MCF 10A (cell line): ENCODE measurements at regions not wholly inside any gene's neighbourhood (a gene's known extent, or its start where the extent isn't known, plus 50 kb on each side); places are given as distances from the start of the nearest gene placed in this dataset.

ENCODE experiments used
- BruUV-seq: library from RNA; stranded (reverse); fragments of 400-500 nt; replicated peaks from 2 replicates; lab custom pipeline; 2021; lab: Mats Ljungman, UMichigan
- CTCF ChIA-PET: fragments of 300-600 bp; sonication (Branson Sonifier 250); formaldehyde crosslinking; extraction: SDS; loops from one replicate; lab custom pipeline; 2021; ENCODE audit warnings: antibody characterized with exemption, inconsistent platforms; lab: Yijun Ruan, JAX
- POLR2A ChIA-PET: fragments of 300-600, 350-650 bp; sonication (Branson Sonifier 250); formaldehyde crosslinking; extraction: SDS; loops from one replicate; lab custom pipeline; 2020; ENCODE audit warnings: antibody characterized with exemption, inconsistent platforms; lab: Yijun Ruan, JAX
- DNase-seq: peaks from one replicate; pipeline ENCODE4 v3.0.0-alpha.2; 2018; ENCODE audit not compliant: unreplicated experiment
- H3K27ac Mint-ChIP-seq: one replicate; pipeline ENCODE4 v1.8.0; 2022; ENCODE audit warnings: mild to moderate bottlenecking, low read depth, mixed read lengths; ENCODE audit not compliant: unreplicated experiment
- H3K27me3 Mint-ChIP-seq: one replicate; pipeline ENCODE4 v1.8.0; 2022; ENCODE audit warnings: mixed read lengths; ENCODE audit not compliant: insufficient read depth, unreplicated experiment
- H3K36me3 Mint-ChIP-seq: one replicate; pipeline ENCODE4 v1.8.0; 2022; ENCODE audit warnings: mild to moderate bottlenecking, moderate library complexity, mixed read lengths; ENCODE audit not compliant: insufficient read depth, unreplicated experiment
- H3K4me1 Mint-ChIP-seq: one replicate; pipeline ENCODE4 v1.8.0; 2022; ENCODE audit warnings: mixed read lengths; ENCODE audit not compliant: insufficient read depth, unreplicated experiment
- H3K4me3 Mint-ChIP-seq: one replicate; pipeline ENCODE4 v1.8.0; 2022; ENCODE audit warnings: mild to moderate bottlenecking, moderate library complexity, mixed read lengths; ENCODE audit not compliant: unreplicated experiment
- H3K9me3 Mint-ChIP-seq: one replicate; pipeline ENCODE4 v1.8.0; 2022; ENCODE audit warnings: mixed read lengths; ENCODE audit not compliant: unreplicated experiment
- intact Hi-C: fragments of 100-400 bp; cut with micrococcal nuclease; formaldehyde crosslinking; loops from 2 replicates; pipeline ENCODE4 v1.14.1; 2022
- TF ChIP-seq, protein P1 (sequence below): fragments of 200-600 bp; IDR thresholded peaks from one replicate; pipeline ENCODE4 v1.8.0; 2022; ENCODE audit warnings: antibody characterized with exemption, mild to moderate bottlenecking; ENCODE audit not compliant: unreplicated experiment

DNA sequence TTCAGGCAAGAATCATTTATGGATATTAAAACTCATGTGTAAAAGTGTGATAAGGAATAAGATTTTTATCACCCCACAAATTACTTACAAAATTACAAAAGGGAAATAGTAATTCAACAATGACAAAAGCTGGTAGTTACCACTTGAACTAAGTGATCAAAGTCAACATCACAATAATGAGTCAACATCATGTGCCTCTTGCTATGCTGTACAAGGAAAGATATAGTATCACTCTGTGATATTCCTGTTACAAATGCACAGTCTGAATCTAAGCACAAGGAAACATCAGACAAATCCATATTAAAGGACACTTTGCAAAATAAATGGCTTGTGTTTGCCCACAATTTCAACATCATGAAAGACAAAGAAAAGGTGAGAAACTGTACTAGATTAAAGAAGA is 90.5 kb upstream of the PLCL2 start:
- TF ChIP-seq, protein P1, sequence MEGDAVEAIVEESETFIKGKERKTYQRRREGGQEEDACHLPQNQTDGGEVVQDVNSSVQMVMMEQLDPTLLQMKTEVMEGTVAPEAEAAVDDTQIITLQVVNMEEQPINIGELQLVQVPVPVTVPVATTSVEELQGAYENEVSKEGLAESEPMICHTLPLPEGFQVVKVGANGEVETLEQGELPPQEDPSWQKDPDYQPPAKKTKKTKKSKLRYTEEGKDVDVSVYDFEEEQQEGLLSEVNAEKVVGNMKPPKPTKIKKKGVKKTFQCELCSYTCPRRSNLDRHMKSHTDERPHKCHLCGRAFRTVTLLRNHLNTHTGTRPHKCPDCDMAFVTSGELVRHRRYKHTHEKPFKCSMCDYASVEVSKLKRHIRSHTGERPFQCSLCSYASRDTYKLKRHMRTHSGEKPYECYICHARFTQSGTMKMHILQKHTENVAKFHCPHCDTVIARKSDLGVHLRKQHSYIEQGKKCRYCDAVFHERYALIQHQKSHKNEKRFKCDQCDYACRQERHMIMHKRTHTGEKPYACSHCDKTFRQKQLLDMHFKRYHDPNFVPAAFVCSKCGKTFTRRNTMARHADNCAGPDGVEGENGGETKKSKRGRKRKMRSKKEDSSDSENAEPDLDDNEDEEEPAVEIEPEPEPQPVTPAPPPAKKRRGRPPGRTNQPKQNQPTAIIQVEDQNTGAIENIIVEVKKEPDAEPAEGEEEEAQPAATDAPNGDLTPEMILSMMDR = no peak
- DNase-seq = no peak
- Mint-ChIP-seq H3K4me3 (no peak overlapping the region), H3K4me1 (no peaks in the 10 kb centered on the region), H3K27ac (no peak overlapping the region), H3K36me3 (no peaks in the 10 kb centered on the region), H3K9me3 (no peaks in the 10 kb centered on the region), H3K27me3 (peaks cover 18% of the 10 kb centered on the region)
- ChIA-PET POLR2A (interaction anchor here (0.7 kb wide), 1 partner anchor 85 kb away, joined by 3 read pairs; no protein-coding TSS in a partner anchor), CTCF (interaction anchor here (0.6 to 0.7 kb wide), 2 partner anchors 26 to 746 kb away, joined by 3 read pairs; no protein-coding TSS in a partner anchor)
- intact Hi-C loops = no loop called here
- no TSS peak for BruUV-seq

DNA sequence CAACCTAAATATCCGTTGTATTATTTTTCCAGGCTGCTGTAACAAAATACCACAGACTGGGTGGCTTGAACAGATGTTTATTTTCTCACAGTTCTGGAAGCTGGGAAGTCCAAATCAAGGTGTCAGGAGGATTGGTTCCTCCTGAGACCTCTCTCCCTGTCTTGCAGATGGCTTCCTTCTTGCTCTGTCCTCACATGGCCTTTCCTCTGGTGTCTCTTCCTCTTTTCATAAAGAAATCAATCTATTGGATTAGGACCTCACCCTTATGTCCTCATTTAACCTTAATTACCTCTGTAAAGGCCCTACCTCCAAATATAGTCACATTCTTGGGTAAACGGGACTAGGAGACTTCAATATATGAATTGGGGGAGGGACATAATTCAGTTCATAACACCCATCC is 89.2 kb upstream of the PLCL2 start:
- Mint-ChIP-seq H3K36me3 (no peaks in the 10 kb centered on the region), H3K27ac (no peak overlapping the region), H3K4me1 (no peaks in the 10 kb centered on the region), H3K27me3 (peaks cover 18% of the 10 kb centered on the region), H3K9me3 (no peaks in the 10 kb centered on the region), H3K4me3 (no peak overlapping the region)
- no peak for DNase-seq
- TF ChIP-seq, protein P1 = no peak
- POLR2A ChIA-PET = no interaction called here
- no TSS peak for BruUV-seq
- intact Hi-C loops = no loop called here
- CTCF ChIA-PET = no interaction called here

DNA sequence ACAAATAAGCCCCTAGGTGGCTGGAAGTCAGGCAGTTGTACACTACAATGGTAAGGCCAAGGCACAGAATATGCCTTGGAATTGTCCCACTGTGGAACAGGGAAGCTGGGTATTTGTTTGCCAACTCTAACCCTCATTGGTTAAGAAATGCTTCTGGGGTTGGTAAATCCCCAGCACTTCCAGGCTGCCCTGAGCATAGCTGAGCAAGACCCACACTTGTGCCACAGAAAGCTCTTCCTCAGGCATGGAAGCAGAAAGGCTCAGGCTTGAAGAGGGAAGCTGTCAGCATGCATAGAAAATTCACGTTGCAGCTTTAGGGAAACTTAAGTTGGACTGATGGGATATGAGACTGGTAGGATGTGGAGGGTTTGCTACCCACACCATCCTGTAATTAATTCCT is 86.9 kb upstream of the PLCL2 start:
- intact Hi-C loops = no loop called here
- Mint-ChIP-seq H3K27ac (no peak overlapping the region), H3K9me3 (no peaks in the 10 kb centered on the region), H3K36me3 (no peaks in the 10 kb centered on the region), H3K27me3 (peaks cover 4% of the 10 kb centered on the region), H3K4me3 (no peak overlapping the region), H3K4me1 (no peaks in the 10 kb centered on the region)
- CTCF ChIA-PET = no interaction called here
- no TSS peak for BruUV-seq
- DNase-seq = no peak
- TF ChIP-seq, protein P1 = no peak
- POLR2A ChIA-PET = no interaction called here

DNA sequence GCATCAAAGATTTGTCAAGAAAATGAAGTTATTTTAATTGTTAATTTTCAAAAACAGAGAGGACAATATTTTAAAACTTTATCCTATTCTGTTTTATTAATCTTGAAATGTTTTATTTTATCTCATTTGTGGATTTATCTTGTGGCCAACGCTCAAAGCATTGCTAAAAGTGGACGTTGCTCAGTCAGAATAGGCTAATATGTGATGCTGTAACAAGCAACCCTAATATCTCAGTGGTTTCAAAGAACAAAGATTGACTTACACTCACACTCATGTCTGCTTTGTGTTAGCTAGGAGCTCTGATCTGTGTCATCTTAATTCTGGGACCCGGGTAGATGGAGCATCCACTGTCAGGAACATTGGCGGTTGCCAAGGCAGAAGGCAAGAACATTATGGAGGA is 86.0 kb upstream of the PLCL2 start:
- ChIA-PET POLR2A (no interaction called here), CTCF (no interaction called here)
- no peak overlapping the region for H3K4me3 Mint-ChIP-seq
- DNase-seq = no peak
- no peak overlapping the region for H3K27ac Mint-ChIP-seq
- no peaks in the 10 kb centered on the region for H3K4me1 Mint-ChIP-seq
- no TSS peak for BruUV-seq
- H3K9me3 Mint-ChIP-seq = no peaks in the 10 kb centered on the region
- no peaks in the 10 kb centered on the region for H3K36me3 Mint-ChIP-seq
- H3K27me3 Mint-ChIP-seq = no peaks in the 10 kb centered on the region
- intact Hi-C loops = no loop called here
- TF ChIP-seq, protein P1 = no peak
